ENCODE measurements at regions not wholly inside any gene's neighbourhood (a gene's known extent, or its start where the extent isn't known, plus 50 kb on each side); places are given as distances from the start of the nearest gene placed in this dataset.
"Not testable (repeated sequence)": the region's sequence is repeated elsewhere in the genome, so short reads cannot be mapped to it uniquely, and the experiment has no call there.

- no peak overlapping the region for H3K4me3 ChIP-seq (ENCODE audit: low read depth, low read length, poor library complexity, severe bottlenecking)
- no peak for DNase-seq (ENCODE audit: low spot score)
- ChIA-PET POLR2A (ENCODE audit: low non-redundant PET) (no interaction called here), CTCF (no interaction called here)
- H3K36me3 ChIP-seq (ENCODE audit: insufficient read depth, low read length, poor library complexity, severe bottlenecking), result no peaks in the 10 kb centered on the region
- no peaks in the 10 kb centered on the region for H3K4me1 ChIP-seq (ENCODE audit: insufficient read depth, low read length, poor library complexity, severe bottlenecking)
- intact Hi-C loops (cut with micrococcal nuclease; ENCODE audit: unreplicated experiment), result no loop called here
- no peaks in the 10 kb centered on the region for H3K9me3 ChIP-seq (ENCODE audit: low read depth, low read length, poor library complexity, severe bottlenecking)
- TF ChIP-seq EZH2 (IDR thresholded peaks at IDR 0.05; ENCODE audit: borderline replicate concordance, low read depth, low read length, poor library complexity, severe bottlenecking), result no peak
- TF ChIP-seq, protein P1, sequence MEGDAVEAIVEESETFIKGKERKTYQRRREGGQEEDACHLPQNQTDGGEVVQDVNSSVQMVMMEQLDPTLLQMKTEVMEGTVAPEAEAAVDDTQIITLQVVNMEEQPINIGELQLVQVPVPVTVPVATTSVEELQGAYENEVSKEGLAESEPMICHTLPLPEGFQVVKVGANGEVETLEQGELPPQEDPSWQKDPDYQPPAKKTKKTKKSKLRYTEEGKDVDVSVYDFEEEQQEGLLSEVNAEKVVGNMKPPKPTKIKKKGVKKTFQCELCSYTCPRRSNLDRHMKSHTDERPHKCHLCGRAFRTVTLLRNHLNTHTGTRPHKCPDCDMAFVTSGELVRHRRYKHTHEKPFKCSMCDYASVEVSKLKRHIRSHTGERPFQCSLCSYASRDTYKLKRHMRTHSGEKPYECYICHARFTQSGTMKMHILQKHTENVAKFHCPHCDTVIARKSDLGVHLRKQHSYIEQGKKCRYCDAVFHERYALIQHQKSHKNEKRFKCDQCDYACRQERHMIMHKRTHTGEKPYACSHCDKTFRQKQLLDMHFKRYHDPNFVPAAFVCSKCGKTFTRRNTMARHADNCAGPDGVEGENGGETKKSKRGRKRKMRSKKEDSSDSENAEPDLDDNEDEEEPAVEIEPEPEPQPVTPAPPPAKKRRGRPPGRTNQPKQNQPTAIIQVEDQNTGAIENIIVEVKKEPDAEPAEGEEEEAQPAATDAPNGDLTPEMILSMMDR (conservative IDR thresholded peaks at IDR 0.05; ENCODE audit: low read depth, low read length), result no peak
- BruUV-seq (replicated peaks), result no TSS peak
- no peaks in the 10 kb centered on the region for H3K27me3 ChIP-seq (replicated peaks; ENCODE audit: insufficient read depth, low read depth, low read length, poor library complexity)
- H3K27ac ChIP-seq (ENCODE audit: low read depth, low read length, poor library complexity, severe bottlenecking), result no peak overlapping the region
Observed at GRCh38 chr6:144372116-144372515, 87.0 kb downstream of the UTRN start.

DNA sequence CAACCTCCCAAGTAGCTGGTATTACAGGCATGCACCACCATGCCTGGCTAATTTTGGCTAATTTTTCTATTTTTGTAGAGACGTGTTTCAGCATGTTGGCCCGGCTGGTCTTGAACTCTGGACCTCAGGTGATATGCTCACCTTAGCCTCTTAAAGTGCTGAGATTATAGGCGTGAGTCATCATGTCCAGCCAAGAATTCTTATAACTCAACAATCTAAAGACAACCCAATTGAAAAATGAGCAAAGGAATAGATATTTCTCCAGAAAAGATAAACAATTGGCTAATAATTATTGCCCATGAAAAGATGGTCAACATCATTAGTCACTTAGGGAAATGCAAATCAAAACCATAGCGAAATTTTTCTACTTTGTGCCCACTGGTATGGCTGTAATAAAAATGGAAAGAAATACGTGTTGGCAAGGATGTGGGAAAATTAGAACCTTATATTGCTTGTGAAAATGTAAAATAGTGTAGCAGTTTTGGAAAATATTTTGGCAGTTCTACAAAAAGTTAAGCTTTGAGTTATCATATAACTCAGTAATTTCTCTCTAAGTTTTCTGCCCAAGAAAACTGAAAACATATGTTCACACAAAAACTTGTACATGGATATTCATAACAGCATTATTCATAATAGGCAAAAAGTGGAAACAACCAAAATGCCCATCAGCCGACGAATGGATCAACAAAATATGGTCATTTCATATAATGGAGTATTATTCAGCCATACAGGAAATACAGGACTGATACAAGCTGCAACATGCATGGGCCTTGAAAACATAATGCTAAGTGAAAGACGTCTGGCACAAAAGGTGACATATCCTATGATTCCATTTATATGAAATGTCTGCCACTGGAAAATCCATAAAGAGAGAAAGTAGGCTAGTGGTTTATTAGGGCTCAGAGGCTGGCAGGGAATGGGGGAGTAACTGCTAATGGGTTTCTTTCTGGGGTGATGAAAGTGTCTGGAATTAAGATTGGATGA lies 87.8 kb downstream of the UTRN start:
- no peak for DNase-seq (ENCODE audit: low spot score)
- BruUV-seq (replicated peaks), result no TSS peak
- H3K4me3 ChIP-seq (ENCODE audit: low read depth, low read length, poor library complexity, severe bottlenecking), result no peak overlapping the region

GRCh38 chr6:144374525-144374924 lies 89.4 kb downstream of the UTRN start:
- H3K4me3 ChIP-seq (ENCODE audit: low read depth, low read length, poor library complexity, severe bottlenecking); intact Hi-C loops (cut with micrococcal nuclease; ENCODE audit: unreplicated experiment); DNase-seq (ENCODE audit: low spot score); H3K4me1 ChIP-seq (ENCODE audit: insufficient read depth, low read length, poor library complexity, severe bottlenecking); CTCF ChIA-PET; H3K27me3 ChIP-seq (replicated peaks; ENCODE audit: insufficient read depth, low read depth, low read length, poor library complexity); POLR2A ChIA-PET (ENCODE audit: low non-redundant PET); H3K27ac ChIP-seq (ENCODE audit: low read depth, low read length, poor library complexity, severe bottlenecking); H3K9me3 ChIP-seq (ENCODE audit: low read depth, low read length, poor library complexity, severe bottlenecking); H3K36me3 ChIP-seq (ENCODE audit: insufficient read depth, low read length, poor library complexity, severe bottlenecking); BruUV-seq (replicated peaks): not testable (repeated sequence)

More for the DNA sequence above, 87.8 kb downstream of the UTRN start:
- TF ChIP-seq EZH2 (IDR thresholded peaks at IDR 0.05; ENCODE audit: borderline replicate concordance, low read depth, low read length, poor library complexity, severe bottlenecking), result no peak
- TF ChIP-seq, protein P1 (conservative IDR thresholded peaks at IDR 0.05; ENCODE audit: low read depth, low read length), result no peak
- no peak overlapping the region for H3K27ac ChIP-seq (ENCODE audit: low read depth, low read length, poor library complexity, severe bottlenecking)
- H3K9me3 ChIP-seq (ENCODE audit: low read depth, low read length, poor library complexity, severe bottlenecking), result no peaks in the 10 kb centered on the region
- intact Hi-C loops (cut with micrococcal nuclease; ENCODE audit: unreplicated experiment), result no loop called here
- H3K36me3 ChIP-seq (ENCODE audit: insufficient read depth, low read length, poor library complexity, severe bottlenecking), result no peaks in the 10 kb centered on the region
- ChIA-PET CTCF (no interaction called here), POLR2A (ENCODE audit: low non-redundant PET) (no interaction called here)
- no peaks in the 10 kb centered on the region for H3K4me1 ChIP-seq (ENCODE audit: insufficient read depth, low read length, poor library complexity, severe bottlenecking)
- no peaks in the 10 kb centered on the region for H3K27me3 ChIP-seq (replicated peaks; ENCODE audit: insufficient read depth, low read depth, low read length, poor library complexity)
